D341Med (cell line): ENCODE measurements at regions not wholly inside any gene's neighbourhood (a gene's known extent, or its start where the extent isn't known, plus 50 kb on each side); places are given as distances from the start of the nearest gene placed in this dataset.

Source experiments
- DNase-seq: peaks from one replicate; pipeline ENCODE4 v3.0.0; 2012; ENCODE audit warnings: low spot score

GRCh38 chr9:99699396-99699795 is 122.3 kb upstream of the NR4A3 start:
- no peak for DNase-seq

- no peak for DNase-seq
Measured at GRCh38 chr9:99712214-99712613, 109.5 kb upstream of the NR4A3 start.

GRCh38 chr9:99713838-99714306 is 107.8 kb upstream of the NR4A3 start:
- no peak for DNase-seq

GRCh38 chr9:99718631-99719030 is 103.1 kb upstream of the NR4A3 start:
- no peak for DNase-seq

- no peak for DNase-seq
Measured at GRCh38 chr9:99720455-99721050, 101.1 kb upstream of the NR4A3 start.

- no peak for DNase-seq
Measured at GRCh38 chr9:99721898-99722297, 99.8 kb upstream of the NR4A3 start.

GRCh38 chr9:99722877-99723276 is 98.8 kb upstream of the NR4A3 start:
- DNase-seq, result no peak

GRCh38 chr9:99724640-99725039 is 97.0 kb upstream of the NR4A3 start:
- no peak for DNase-seq

- no peak for DNase-seq
Measured at GRCh38 chr9:99725852-99726251, 95.8 kb upstream of the NR4A3 start.

- DNase-seq, result no peak
Measured at GRCh38 chr9:99726758-99727157, 94.9 kb upstream of the NR4A3 start.

GRCh38 chr9:99730062-99730461 is 91.6 kb upstream of the NR4A3 start:
- no peak for DNase-seq

GRCh38 chr9:99731950-99732349 is 89.7 kb upstream of the NR4A3 start:
- DNase-seq, result peak; percentile 19

GRCh38 chr9:99732715-99733114 is 89.0 kb upstream of the NR4A3 start:
- no peak for DNase-seq

- DNase-seq, result no peak
Measured at GRCh38 chr9:99735041-99735440, 86.6 kb upstream of the NR4A3 start.

- DNase-seq, result no peak
Measured at GRCh38 chr9:99736291-99736690, 85.4 kb upstream of the NR4A3 start.

GRCh38 chr9:99737649-99738048 is 84.0 kb upstream of the NR4A3 start:
- DNase-seq, result no peak

- DNase-seq, result no peak
Measured at GRCh38 chr9:99743006-99743405, 78.7 kb upstream of the NR4A3 start.

- no peak for DNase-seq
Measured at GRCh38 chr9:99743455-99743854, 78.2 kb upstream of the NR4A3 start.

GRCh38 chr9:99744132-99744531 is 77.6 kb upstream of the NR4A3 start:
- DNase-seq, result no peak

GRCh38 chr9:99745085-99745484 is 76.6 kb upstream of the NR4A3 start:
- no peak for DNase-seq

GRCh38 chr9:99746406-99746805 is 75.3 kb upstream of the NR4A3 start:
- no peak for DNase-seq

- DNase-seq, result no peak
Measured at GRCh38 chr9:99748266-99748665, 73.4 kb upstream of the NR4A3 start.

GRCh38 chr9:99748676-99749075 is 73.0 kb upstream of the NR4A3 start:
- DNase-seq, result no peak

GRCh38 chr9:99749641-99750040 is 72.0 kb upstream of the NR4A3 start:
- no peak for DNase-seq

GRCh38 chr9:99750526-99750925 is 71.2 kb upstream of the NR4A3 start:
- no peak for DNase-seq
